Thyroid gland (tissue), 4 donors: ENCODE measurements at regions not wholly inside any gene's neighbourhood (a gene's known extent, or its start where the extent isn't known, plus 50 kb on each side); places are given as distances from the start of the nearest gene placed in this dataset.

Source experiments
- CTCF ChIP-seq, 6 experiments: fragments of 200-600 bp in 3 of 6; fragments of 450-650 bp in 3 of 6; sonication (generic) in 3 of 6; IDR thresholded peaks; one replicate each; pipeline ENCODE4 v1.5.1; 2016 to 2019; ENCODE audit warnings: antibody characterized with exemption in 6 of 6, mild to moderate bottlenecking in 2 of 6, inconsistent platforms in 1 of 6, moderate library complexity in 1 of 6
- POLR2A ChIP-seq, 2 donors: fragments of 450-650 bp; IDR thresholded peaks; one replicate each; pipeline ENCODE4 v1.6.1; 2017; ENCODE audit warnings: antibody characterized with exemption in 2 of 2, mild to moderate bottlenecking in 2 of 2, moderate library complexity in 1 of 2

GRCh38 chr15:62377736-62378480, 212.8 kb upstream of the C2CD4B start:
- TF ChIP-seq CTCF (IDR thresholded peaks at IDR 0.05) (no peak), POLR2A (IDR thresholded peaks at IDR 0.05) (no peak)
